ENCODE measurements at regions not wholly inside any gene's neighbourhood (a gene's known extent, or its start where the extent isn't known, plus 50 kb on each side); places are given as distances from the start of the nearest gene placed in this dataset.
"Not testable (repeated sequence)": the region's sequence is repeated elsewhere in the genome, so short reads cannot be mapped to it uniquely, and the experiment has no call there.

GRCh38 chr12:34097213-34097612, 74.9 kb downstream of the ALG10 start:
- DNase-seq (ENCODE audit: low spot score) = no peak

GRCh38 chr12:34105392-34105933, 83.2 kb downstream of the ALG10 start:
- no peak for DNase-seq (ENCODE audit: low spot score)

DNA sequence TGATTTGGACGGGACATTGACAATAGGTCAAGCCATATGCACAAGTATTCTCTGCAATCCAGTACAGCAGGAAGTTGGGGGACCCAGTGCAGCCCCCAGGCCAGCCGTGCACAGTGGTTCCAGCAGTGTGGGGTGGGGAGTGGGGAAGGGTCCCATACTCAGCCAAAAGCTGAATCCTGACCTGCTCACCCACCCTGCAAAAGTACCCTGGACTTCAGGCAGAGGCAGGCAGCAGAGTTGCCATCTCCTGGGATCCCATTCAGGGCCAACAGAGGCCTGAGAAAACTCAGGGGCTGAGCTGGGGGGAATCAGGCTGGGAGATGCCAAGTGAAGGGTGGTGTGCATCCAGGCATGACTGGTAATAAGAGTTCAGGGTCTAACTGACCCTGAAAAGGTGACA, 83.9 kb downstream of the ALG10 start:
- DNase-seq (ENCODE audit: low spot score) = no peak

DNA sequence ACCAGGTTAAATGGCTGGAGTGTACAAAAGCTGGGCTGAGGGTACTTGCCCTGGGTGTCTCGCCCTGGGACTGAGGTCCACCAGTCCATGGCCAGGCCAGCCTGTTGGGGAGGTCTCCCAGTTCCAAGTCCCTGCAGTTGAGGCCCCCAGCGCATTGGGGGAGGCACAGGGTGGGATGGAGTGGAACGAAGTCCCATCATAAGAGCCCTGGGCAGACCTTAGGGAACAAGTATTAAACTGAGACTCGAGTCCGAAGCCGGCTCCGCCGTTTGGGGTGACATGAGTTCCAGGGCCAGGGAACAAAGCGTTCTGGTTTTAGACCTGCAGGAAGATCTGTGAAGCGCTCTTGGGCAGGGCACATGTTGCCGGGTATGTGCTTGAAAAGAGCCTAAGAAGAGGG, 84.7 kb downstream of the ALG10 start:
- no peak for DNase-seq (ENCODE audit: low spot score)

DNA sequence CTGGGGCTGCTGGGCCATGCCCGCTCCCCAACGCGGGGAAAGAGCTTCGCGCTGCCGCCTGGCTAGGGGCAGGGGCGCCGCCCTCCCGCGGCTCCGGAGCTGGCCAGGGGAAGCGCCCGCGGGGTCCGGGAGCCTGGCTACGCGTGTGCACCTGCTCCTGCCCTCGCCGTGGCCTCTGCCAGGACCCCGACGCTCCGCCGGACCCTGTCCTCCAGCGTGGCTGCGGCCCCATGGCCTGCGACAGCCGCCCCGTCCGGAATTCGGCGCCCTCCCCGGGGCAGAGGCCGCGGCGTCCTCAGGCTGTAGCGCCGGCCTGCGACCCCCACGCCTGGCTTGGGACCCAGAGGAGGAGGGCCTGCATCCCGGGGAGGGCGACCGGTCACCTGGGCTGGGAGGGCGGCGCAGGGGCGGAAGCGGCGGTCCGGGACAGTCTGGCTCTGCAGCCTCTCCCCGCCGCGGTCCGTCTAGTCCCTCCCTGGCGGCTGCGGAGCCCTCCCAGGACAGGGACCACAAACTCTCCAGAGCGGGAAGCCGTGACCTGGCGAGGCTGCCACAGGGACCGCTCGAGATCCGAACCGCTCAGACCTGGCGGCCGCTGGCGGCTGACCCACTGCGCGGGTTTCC, 85.6 kb downstream of the ALG10 start:
- DNase-seq (ENCODE audit: low spot score) = no peak

DNA sequence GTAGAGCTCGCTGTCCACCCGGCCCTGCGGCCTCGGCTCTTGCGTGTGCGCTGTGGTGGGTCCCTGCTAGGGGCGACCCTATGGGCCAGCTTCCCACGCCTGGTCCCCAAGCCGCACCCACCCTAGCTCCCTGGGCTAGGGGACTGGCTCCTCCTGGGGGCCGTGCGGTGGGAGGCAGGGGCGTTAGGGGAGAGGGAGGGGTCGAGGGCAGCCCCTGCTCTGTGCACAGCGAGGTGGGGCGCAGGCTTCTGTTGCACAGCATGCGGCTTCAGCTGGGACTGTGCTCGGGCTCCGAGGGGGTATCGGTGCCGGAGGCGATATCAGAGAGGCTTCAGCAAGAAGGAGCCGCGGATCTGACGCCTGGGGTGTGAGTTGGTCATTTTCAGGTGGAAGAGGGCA, 86.1 kb downstream of the ALG10 start:
- no peak for DNase-seq (ENCODE audit: low spot score)

DNA sequence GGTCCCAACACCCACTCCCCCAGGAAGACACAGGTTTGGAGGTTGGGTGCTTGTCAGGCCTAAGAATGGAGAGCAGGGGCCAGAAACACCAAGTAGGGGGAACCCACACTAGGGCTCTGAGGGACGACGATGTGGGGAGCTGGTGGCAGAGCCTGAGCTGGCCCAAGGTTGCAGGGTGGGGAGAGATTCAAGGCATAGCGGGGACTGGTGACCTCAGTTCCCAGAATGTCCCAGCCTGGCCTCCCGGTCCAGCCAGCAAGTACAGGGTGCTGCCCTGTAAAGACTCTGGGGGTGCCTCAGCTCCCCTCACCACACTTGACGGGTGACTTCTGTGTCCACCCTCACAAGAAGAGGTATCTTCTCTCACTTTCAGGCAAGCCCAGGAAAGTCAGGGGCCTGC, 86.7 kb downstream of the ALG10 start:
- DNase-seq (ENCODE audit: low spot score) = no peak

DNA sequence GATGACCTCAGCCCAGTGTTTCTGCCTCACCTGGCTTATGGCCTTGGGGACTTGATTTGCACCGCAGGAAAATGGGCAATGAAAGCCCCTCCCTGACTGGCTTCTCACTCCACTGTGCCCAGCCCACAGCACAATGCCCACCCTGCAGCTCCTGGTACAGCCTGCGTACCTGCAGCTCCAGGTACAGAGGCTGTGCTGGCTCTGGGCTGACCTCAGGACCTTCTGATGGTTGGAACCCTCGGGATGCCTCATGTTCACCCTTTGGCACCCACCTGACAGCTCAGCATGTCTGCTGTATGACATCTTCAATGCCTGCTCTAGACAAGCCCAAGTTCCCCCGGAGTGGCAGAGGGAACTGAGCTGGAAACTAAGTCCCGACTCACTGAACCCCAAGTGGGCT, 87.1 kb downstream of the ALG10 start:
- DNase-seq (ENCODE audit: low spot score) = no peak

DNA sequence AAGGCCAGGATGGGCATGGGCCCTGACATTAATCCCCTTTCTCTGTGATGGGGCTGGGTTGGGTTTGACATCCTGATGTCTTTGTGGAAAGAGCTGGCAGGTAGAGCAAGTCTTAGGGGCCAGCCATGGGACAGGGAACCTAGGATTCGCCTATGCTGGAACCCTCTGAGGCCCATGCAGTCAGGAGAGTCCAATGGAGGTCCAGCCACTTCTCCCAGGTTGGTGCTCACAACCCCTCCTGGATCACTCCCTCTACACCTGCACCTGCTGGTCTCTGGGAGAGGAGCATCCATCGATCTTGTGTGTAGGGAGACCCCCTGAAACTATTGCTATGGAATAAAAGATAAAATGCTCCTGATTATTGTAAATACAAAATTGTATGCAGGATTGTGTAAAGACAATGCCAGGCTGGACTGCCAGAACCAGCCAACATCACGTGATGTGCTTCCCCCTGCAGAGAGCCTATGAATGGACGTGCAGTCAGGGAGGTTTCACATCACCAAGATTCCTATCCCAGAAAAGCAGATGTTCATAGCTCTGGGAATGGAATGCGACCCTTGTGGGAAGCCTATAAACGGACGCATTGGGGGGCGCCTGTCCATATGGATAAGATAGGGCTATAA, 87.7 kb downstream of the ALG10 start:
- DNase-seq (ENCODE audit: low spot score) = not testable (repeated sequence)

GRCh38 chr12:34119366-34119765, 97.1 kb downstream of the ALG10 start:
- no peak for DNase-seq (ENCODE audit: low spot score)

DNA sequence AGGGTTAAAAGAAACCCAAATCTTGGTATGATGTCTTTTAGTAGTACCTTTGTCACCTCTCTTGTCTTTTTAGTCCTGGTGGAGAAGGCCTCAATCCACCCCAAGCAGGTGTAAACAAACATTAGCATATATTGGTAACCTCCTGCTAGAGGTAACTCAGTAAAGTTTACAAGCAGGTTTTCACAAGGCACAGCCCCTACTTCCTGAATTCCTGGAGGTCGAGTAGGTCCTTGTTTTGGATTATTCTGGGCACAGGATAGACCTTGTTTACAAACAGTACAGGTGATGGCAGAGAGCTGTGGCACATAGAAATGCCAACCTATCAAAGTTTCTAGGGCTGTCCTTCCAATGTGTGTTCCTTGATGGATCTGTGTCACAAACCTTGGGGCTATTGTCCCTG, 99.1 kb downstream of the ALG10 start:
- DNase-seq (ENCODE audit: low spot score) = no peak

DNA sequence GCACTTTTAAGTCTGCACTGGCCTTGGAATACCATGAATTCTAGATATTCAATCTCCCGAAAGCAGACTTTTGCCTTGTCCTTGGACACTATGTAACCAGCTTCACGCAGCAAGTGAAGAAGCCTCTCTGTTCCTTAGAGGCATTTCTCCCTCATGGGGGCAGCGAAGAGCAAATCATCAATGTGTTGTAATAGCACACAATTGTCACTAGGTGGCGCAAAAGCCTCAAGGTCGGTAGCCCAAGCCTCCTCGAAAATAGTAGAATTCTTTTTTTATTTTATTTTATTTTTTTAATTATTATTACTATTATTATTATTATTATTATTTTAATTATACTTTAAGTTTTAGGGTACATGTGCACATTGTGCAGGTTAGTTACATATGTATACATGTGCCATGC, 100.8 kb downstream of the ALG10 start:
- DNase-seq (ENCODE audit: low spot score) = peak; percentile 47

GRCh38 chr12:34124608-34125007, 102.3 kb downstream of the ALG10 start:
- DNase-seq (ENCODE audit: low spot score) = no peak

GRCh38 chr12:34126239-34126641, 103.9 kb downstream of the ALG10 start:
- DNase-seq (ENCODE audit: low spot score) = no peak

DNA sequence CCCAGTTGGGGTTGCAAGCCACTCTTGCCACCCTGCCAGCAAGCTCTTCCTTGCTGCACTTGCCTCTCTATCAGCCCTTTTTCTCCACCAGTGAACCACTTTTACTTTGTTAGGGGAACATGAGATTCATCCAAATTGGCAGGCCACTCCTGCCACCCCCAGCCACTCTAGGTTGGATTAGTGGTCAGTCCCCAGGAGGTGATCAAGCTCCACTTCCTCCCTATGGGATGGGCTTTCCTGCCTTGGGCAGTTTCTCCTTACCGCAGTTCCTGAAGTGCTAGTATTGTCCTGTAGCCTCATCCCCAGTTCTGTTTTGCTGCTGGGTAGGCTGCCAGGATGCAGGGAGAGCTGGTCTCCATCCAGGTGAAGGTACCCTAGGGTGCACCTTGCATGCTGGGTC, 104.5 kb downstream of the ALG10 start:
- no peak for DNase-seq (ENCODE audit: low spot score)

DNA sequence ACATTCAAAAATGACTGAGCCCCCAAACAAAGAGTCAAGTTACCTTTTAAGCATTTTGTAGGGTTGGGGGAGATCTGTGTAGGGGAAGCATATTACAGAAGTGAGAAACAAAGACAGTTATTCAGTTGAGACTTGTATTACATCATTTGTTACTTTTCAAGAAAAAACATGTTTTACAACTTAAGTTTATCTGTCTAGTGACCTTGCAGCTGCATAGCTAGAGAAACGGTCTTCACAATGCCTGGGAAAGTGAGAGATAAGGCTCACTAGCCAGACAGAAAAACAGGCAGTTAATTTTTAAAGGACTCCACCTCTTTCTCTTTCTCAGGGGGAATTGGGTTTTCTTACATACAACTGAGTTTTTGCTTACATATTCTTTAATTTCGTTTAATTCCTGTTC, 105.1 kb downstream of the ALG10 start:
- not testable (repeated sequence) for DNase-seq (ENCODE audit: low spot score)

DNA sequence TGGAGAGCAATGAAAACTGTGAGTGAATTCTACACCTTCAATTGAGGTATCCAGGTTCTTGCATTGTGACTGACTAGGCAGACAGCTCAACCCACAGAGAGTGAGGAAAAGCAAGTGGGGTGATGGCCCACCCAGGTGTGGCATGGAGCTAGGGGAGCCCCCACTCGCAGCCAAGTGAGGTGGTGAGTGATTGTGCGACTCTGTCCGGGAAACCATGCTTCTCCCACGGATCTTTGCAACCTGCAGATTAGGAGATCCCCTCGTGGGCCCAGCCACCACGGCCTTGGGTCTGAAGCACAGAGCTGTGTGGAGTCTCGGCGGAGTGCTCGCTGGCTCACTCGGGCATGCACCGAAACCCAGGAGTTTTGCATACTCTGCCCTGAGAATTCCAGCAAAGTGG, 120.1 kb downstream of the ALG10 start:
- DNase-seq (ENCODE audit: low spot score) = no peak

DNA sequence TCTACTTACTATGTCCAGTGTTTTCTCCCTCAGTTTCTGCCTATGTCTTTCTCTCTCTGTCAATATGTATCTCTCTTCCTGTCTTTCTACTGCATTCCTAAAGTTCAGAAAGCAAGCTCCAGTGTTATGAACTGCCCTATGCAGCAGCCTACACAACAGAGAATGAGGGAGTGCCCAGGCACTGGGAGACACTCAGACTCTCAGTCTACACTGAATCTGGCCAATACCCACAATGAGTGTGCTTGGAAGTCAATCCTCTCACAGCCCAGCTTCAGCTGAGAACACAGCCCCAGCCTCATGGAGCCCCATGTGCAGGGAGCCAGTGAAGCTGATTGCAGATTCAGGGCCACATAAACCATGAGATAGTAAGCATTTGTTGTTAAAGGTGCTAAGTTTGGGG, 128.7 kb downstream of the ALG10 start:
- DNase-seq (ENCODE audit: low spot score) = no peak

GRCh38 chr12:34163443-34163842, 141.1 kb downstream of the ALG10 start:
- no peak for DNase-seq (ENCODE audit: low spot score)

DNA sequence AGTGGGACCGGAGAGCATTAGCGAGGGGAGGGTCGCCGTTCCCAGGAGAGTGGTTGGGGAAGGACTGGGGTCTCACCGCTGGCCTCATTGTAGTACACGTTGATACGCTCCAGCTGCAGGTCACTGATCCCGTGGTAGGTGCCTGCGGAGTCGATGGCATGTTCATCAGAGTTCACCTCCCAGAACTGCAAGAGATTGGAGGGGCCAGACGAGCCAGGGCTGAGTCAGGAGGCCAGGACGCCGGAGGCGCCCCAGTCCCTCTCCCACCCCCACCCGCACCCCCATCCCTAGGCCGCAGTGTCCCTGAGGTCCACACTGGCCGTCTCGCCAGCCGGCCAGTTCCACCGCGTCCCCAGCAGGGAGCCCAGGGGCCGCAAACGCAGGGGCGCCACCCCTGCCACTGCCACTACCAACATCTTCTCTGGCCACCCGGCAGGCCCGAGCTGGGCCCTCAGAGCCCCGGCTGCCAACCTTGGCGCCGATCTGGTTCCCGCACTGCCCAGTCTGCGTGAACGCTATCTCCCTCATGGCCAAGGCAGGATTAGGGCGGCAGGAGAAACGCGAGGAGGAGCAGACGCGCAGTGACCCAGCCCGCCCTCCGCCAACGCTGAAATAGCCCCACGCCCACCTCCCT, 144.2 kb downstream of the ALG10 start:
- no peak for DNase-seq (ENCODE audit: low spot score)

- DNase-seq (ENCODE audit: low spot score) = not testable (repeated sequence)
Observed at GRCh38 chr12:34168507-34168906, 146.2 kb downstream of the ALG10 start.

GRCh38 chr12:34186492-34186891, 164.2 kb downstream of the ALG10 start:
- DNase-seq (ENCODE audit: low spot score) = no peak

- no peak for DNase-seq (ENCODE audit: low spot score)
Observed at GRCh38 chr12:34188974-34189373, 166.7 kb downstream of the ALG10 start.

- DNase-seq (ENCODE audit: low spot score) = no peak
Observed at GRCh38 chr12:34190054-34190453, 167.8 kb downstream of the ALG10 start.

All from CD4-positive, alpha-beta T cell treated with Interleukin-6 at 100 ng/mL for 8 hours (primary cell).